ENCODE measurements at regions not wholly inside any gene's neighbourhood (a gene's known extent, or its start where the extent isn't known, plus 50 kb on each side); places are given as distances from the start of the nearest gene placed in this dataset.
"Not testable (repeated sequence)": the region's sequence is repeated elsewhere in the genome, so short reads cannot be mapped to it uniquely, and the experiment has no call there.

DNA sequence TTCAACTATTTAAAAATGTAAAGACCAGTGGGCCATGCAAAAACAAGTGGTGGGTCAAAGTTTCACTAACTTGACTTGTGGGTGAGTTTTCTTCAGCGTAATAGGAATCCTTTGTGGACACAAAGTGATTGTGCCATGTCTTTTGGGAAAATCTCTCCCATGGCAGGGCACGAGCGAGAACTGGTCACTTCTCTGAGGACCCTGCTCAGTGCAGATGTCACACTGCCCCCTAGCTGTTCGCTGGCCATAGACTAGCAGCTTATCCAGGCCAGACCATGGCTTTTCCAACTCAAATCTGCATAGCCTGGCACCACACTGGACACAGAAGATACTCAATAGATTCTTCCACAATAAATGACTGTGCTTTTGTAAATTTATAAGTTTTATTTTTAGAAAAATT, 306.0 kb upstream of the CCL2 start:
- no peaks in the 10 kb centered on the region for H3K36me3 ChIP-seq
- no peak for TF ChIP-seq POLR2A (IDR thresholded peaks at IDR 0.05)
- 63% methylated on average over 4 of the region's 4 CpGs for WGBS, 2 donors
- no peak for DNase-seq
- H3K4me3 ChIP-seq: no peak overlapping the region
- H3K9me3 ChIP-seq: no peaks in the 10 kb centered on the region
- peaks cover 0 to 14% (median 0%) of the 10 kb centered on the region in 3 donors for H3K27me3 ChIP-seq
- H3K27ac ChIP-seq: no peak overlapping the region
- intact Hi-C loops (cut with DNase I): no loop called here
- H3K4me1 ChIP-seq: no peaks in the 10 kb centered on the region

DNA sequence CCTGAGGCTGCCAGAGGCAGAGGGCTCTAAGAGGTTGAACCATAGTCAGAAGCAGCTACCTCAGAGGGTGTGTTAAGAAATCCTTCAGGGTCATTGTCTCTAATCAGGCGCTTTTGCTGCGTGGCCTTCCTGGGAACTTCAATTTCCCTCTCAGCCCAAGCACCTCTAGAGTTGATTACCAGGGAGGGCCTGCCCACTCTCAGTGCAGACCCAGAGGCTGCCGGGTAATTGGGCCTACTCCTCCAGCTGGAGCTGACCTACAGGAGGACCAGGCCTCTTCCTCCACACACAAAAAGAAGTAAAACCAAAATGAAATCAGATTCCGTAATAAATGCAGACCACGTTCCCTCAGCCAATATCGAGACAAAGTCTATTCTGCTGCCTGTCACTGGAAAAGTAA, 305.0 kb upstream of the CCL2 start:
- Histone ChIP-seq H3K9me3 (no peaks in the 10 kb centered on the region), H3K4me1 (no peaks in the 10 kb centered on the region), H3K27me3 (peaks cover 0 to 14% (median 0%) of the 10 kb centered on the region in 3 donors), H3K27ac (no peak overlapping the region), H3K36me3 (no peaks in the 10 kb centered on the region), H3K4me3 (no peak overlapping the region)
- no peak for TF ChIP-seq CTCF (IDR thresholded peaks at IDR 0.05)
- no peak for TF ChIP-seq POLR2A (IDR thresholded peaks at IDR 0.05)
- TF ChIP-seq POLR2AphosphoS5 (IDR thresholded peaks at IDR 0.05): no peak
- no peak for TF ChIP-seq EP300 (IDR thresholded peaks at IDR 0.05)
- intact Hi-C loops (cut with DNase I): no loop called here
- DNase-seq: no peak
- 78 to 85% methylated on average over 6 of the region's 6 CpGs for WGBS, 2 donors

DNA sequence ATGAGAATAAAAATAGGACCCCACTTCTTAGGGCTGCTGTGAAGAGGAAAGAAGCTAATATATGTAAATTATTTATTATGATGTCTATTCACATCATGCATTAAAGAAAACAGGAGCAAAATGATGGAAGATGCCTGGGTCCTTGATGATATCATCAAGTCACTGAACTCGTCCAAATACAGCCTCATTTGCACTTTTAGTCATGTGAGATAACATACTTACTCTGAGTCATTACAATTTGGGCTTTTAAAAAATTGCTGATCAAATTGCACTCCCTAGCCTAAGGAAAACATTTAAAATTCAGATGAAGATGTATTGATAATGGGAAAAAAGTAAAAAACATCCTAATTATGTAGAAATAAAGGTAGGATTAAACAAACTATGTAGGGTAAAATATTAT, 302.7 kb upstream of the CCL2 start:
- intact Hi-C loops (cut with DNase I): no loop called here
- no peak for TF ChIP-seq CTCF (IDR thresholded peaks at IDR 0.05)
- TF ChIP-seq POLR2AphosphoS5 (IDR thresholded peaks at IDR 0.05): no peak
- no peak for TF ChIP-seq EP300 (IDR thresholded peaks at IDR 0.05)
- no peak for TF ChIP-seq POLR2A (IDR thresholded peaks at IDR 0.05)
- Histone ChIP-seq H3K27me3 (no peaks in the 10 kb centered on the region), H3K4me3 (no peak overlapping the region), H3K27ac (no peak overlapping the region), H3K36me3 (no peaks in the 10 kb centered on the region), H3K9me3 (no peaks in the 10 kb centered on the region), H3K4me1 (no peaks in the 10 kb centered on the region)
- DNase-seq: no peak
- 60 to 63% methylated on average over 1 of the region's 1 CpG for WGBS, 2 donors

- no peak overlapping the region for H3K27ac ChIP-seq
- intact Hi-C loops (cut with DNase I): no loop called here
- H3K4me3 ChIP-seq: no peak overlapping the region
- H3K9me3 ChIP-seq: peaks cover 0 to 2% (median 0%) of the 10 kb centered on the region in 4 donors
- no peak for DNase-seq
- H3K4me1 ChIP-seq: no peaks in the 10 kb centered on the region
- no peaks in the 10 kb centered on the region for H3K27me3 ChIP-seq
- H3K36me3 ChIP-seq: no peaks in the 10 kb centered on the region
- no peak for TF ChIP-seq CTCF (IDR thresholded peaks at IDR 0.05)
- no peak for TF ChIP-seq EP300 (IDR thresholded peaks at IDR 0.05)
- TF ChIP-seq POLR2A (IDR thresholded peaks at IDR 0.05): no peak
- 64 to 87% methylated on average over 3 of the region's 3 CpGs for WGBS, 2 donors
Measured at GRCh38 chr17:33954597-33954996, 300.5 kb upstream of the CCL2 start.

- no peak for DNase-seq
- intact Hi-C loops (cut with DNase I): no loop called here
- no peak overlapping the region for H3K27ac ChIP-seq
- no peak for TF ChIP-seq CTCF (IDR thresholded peaks at IDR 0.05)
- no peak for TF ChIP-seq POLR2AphosphoS5 (IDR thresholded peaks at IDR 0.05)
- TF ChIP-seq EP300 (IDR thresholded peaks at IDR 0.05): no peak
- no peak for TF ChIP-seq POLR2A (IDR thresholded peaks at IDR 0.05)
- H3K36me3 ChIP-seq: no peaks in the 10 kb centered on the region
- no peaks in the 10 kb centered on the region for H3K4me1 ChIP-seq
- peaks cover 0 to 2% (median 0%) of the 10 kb centered on the region in 4 donors for H3K9me3 ChIP-seq
- WGBS, 2 donors: 23 to 35% methylated on average over 2 of the region's 2 CpGs
- no peak overlapping the region for H3K4me3 ChIP-seq
- H3K27me3 ChIP-seq: no peaks in the 10 kb centered on the region
Measured at GRCh38 chr17:33955461-33955860, 299.6 kb upstream of the CCL2 start.

GRCh38 chr17:33959098-33959497, 296.0 kb upstream of the CCL2 start:
- H3K9me3 ChIP-seq; intact Hi-C loops (cut with DNase I); H3K27ac ChIP-seq; DNase-seq; H3K4me1 ChIP-seq; H3K36me3 ChIP-seq; H3K4me3 ChIP-seq; H3K27me3 ChIP-seq: not testable (repeated sequence)
